ENCODE measurements at regions not wholly inside any gene's neighbourhood (a gene's known extent, or its start where the extent isn't known, plus 50 kb on each side); places are given as distances from the start of the nearest gene placed in this dataset.
"Not testable (repeated sequence)": the region's sequence is repeated elsewhere in the genome, so short reads cannot be mapped to it uniquely, and the experiment has no call there.

DNA sequence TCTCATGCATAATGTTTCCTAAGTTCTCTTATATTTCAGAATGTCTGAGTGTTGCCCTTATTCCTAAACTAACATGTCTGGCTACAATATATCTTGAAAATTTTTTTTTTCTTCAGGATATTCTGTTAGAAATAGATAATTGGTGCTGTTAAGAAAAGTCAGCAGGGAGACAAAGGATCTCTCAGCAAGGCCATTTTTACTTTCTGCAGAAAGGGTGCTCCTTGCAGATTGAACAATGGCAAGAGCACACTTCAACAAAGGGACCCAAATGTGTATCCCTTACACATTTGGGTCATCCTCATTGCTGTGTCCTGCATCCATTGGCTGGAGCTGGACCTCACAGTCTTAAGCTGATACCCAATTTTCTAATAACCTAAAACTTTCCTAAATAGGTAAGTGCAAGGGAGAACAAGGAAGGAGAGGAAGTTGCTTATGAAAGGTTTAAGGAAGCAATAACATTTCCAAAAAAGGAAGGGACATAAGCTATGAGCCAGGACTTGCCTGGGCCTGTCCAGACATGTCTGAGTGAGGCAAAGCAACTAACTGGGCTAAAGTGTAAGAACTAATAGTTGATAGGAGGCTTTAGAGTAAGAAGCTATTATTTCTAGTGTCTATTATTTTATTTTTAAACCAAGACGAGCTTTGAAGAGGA is 429.6 kb downstream of the BCKDHB start:
- DNase-seq = no peak

DNA sequence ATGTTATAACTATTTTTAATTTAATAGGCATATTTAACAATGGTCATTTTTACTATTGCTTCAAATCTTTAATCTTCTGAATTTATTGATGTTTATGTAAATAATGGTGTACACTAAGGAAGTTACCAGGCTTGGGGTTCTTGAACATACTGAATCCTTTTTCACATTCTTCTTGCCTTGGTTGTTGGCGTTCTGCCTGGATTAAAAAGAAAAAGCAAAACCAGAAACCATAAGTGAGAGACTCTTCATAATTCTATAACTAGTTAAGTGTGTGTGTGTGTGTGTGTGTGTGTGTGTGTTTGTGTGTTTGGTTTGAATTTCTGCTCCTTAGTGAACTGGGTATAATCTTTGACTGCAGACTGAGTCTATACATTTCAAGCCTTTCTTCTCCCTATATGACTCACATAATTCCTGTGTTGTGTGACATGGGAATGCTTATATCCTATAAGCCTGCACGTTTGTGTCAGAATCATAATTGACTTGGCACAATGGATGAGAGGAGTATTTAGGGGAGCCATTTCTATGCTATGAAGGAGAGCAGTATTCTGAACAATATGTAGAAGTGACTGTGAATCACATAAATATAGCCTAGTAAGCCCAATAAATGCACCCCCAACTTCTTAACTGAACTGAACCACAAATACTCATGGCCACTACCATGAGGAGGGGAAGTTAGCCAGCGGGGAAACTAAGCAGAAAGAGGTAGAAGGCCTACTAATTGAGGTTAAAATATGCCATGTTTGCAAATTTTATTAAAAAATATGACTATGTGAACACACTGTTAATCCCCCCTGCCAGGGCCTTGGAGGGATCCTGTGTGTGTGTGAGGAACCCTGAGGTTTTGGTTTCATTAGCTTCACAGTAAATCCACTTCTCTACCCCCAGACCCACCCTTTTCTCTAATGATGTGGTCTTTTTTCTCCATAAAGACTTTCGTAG is 425.5 kb downstream of the BCKDHB start:
- no peak for DNase-seq

DNA sequence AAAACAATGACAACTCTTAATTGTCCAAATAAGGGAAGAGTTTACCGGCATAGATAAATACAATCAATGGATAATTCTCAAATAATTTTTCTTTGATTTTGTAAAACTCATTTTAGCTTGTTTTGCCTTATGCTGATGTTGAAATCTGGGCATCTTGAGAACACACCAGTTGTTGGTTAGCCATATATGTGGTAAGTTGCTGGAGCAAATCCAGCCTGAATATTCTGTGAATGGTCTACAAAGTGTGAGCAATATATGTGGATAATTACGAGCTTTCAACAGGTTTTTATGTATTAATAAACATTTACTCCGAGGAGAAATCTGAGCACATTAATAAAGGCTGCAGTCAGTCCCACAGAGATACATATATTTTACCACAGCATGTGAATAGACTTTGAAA is 423.6 kb downstream of the BCKDHB start:
- DNase-seq = no peak

DNA sequence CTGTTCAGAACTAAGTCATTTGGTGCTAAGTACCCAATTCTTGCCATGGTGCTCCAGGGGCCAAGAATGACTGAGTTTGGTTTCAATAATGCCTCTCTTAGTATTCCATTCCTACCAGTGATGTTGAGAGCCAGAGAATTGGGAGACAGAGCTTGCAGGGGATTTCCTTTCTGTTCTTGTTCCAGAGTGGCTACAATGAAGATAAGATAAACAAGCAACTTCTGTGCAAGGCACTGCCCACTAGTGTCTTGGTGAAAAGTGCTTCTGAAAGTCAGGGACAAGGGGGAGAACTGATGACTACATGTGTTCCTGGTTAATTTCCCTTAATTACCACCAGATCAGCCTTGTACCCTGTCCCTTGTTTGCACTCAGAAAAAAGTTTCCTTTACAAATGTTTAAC is 421.6 kb downstream of the BCKDHB start:
- no peak for DNase-seq

DNA sequence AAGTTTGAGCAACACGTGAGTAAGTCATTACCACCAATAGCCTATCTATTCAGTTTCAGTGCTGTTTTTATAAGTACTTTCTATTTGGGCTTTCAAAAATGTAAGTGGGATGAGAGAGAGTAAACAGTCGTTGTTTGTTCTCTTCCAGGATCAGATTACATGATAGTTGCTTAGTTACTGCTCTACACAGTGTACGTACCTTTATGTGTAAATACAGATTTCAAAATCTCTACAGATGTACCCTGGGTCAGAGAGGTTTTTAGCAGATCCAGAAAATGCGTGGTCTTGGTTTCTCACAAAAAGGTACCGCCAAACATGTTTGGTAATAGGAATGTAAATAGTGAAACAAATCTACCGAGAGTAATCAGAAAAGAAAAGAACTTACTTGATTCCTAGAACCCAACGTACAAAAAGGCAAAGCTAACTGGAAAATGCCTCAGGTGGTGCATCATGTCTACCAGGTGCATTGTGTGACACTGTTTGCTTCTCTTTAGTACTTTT is 421.1 kb downstream of the BCKDHB start:
- DNase-seq = peak; percentile 98

DNA sequence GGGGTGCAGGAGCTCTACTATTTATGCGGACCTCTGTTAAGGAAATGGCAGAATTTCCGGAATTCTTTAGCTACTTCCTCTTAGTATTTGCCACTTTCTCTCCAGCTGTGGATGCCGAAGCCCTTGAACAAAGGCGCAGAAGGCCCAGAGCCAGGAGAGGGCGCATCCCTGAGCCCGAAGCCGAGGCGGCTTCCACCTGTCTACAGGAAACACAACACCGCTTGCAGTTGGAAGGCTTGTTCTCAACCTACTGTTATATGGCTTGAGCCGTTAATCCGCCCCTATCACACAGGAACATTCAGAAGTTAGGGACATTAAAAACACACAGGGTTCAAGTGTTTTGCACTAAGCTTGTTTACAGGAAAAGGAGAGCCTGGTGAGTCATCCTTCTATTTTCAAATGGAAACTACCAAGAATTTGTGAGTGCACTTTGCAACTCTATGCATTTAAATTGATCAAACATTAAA is 417.1 kb downstream of the BCKDHB start:
- peak; percentile 39 for DNase-seq

DNA sequence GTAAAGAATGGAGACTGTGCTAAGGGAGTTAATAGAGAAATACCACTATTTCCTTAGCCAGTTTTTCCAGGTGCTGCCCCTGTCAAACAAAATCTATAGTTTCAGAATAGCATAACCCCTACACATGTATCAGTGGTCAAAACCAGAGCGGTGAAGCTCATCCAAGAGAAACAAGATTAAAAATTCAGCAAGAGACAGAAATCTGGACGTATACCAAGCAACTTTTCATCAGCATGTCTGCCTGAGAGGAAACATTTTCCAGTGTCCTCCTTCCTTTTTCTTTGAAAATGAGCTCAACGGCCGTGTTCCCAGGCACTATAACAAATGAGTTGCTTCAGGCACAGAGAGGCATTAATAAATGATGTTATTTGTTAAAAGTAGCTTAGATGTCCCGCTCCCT is 416.5 kb downstream of the BCKDHB start:
- DNase-seq = no peak

DNA sequence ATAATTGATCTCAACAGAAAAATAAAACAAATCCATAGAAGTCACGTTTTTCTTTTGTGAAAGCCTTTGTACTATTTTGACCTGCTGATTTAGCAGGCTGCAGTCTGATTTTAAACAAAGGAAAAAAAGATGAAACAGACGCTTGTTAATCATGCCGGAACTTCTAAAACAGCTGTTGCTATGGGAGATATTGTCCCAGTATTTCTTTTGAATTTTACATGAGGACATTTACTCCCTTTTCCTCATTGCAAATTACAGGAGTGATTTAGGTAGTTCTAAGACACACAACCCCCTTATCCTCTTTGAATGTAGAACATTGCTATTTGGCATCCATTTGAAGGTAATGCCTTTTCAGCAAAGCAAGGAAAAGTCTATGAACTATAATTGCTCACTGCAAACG is 416.1 kb downstream of the BCKDHB start:
- no peak for DNase-seq

DNA sequence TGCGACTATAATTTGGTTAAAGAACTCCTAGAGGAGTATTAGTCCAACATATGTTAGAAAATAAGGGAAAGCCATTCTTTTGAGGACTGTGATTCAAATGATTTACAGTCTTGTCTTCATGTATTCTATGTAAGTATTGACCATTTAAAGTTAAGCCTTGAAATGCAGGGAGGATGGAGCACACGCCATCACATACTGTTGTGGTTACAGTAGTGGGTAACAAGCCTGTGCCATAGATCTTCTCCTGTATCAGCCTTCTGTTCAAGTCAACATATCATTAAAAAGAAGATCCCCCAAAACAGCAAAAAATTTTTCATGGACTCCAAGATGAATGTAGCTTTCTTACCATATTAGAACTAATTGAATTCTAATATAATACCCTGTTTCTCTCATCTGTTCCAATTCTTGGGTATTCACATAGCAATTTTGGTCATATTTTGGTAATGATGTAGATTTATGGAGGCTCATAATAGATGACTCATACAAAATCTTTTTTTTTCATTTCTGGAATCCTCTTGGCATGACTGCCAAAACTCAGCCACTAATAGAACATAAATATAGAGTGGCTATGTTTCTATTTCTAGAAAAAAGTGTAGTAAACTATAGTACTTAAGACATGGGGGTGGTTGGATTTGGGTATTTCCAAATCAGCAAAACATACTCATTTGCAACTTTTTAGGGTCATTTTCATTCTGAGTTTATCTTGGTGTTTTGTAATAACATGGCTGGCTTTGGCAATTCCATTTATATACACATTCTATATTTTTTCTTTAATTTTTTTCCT is 413.5 kb downstream of the BCKDHB start:
- DNase-seq = no peak

DNA sequence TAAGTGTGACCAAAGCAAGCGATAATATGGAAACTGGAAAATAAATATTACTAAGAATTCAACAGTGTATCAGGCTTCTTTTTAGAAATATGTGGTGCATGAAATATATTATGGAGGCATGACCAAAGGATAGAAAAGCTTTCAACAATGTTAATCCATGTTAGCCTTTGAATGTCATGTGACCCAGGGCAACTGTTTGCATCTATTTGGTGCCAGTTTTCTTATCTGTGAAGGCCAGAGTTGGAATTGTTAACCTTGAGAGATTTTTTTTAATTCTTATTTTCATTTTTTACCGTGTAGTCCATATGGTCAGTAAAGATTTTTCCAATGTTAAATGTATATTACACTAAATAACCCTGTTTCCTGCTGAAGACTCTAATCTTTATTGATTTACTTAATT is 411.1 kb downstream of the BCKDHB start:
- DNase-seq = no peak

DNA sequence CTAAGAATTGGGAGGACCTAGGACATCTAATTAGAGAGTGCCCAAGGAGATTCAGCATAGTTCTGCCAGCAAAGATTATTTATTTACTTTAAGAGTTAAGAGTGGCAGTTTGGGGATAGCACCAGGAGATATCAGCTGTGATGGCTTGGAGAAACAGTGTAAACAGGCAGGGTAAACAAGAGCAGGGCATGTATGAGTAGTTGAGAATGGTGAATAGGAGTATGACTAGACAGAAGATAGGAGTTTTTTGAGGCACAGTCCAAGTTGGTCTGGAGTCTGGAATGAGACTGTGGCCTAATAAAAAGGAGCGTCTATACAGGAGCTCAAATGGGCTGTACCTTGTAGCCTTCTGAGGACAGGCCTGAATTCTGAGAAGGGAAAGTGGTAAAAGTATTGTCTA is 404.1 kb downstream of the BCKDHB start:
- not testable (repeated sequence) for DNase-seq

DNA sequence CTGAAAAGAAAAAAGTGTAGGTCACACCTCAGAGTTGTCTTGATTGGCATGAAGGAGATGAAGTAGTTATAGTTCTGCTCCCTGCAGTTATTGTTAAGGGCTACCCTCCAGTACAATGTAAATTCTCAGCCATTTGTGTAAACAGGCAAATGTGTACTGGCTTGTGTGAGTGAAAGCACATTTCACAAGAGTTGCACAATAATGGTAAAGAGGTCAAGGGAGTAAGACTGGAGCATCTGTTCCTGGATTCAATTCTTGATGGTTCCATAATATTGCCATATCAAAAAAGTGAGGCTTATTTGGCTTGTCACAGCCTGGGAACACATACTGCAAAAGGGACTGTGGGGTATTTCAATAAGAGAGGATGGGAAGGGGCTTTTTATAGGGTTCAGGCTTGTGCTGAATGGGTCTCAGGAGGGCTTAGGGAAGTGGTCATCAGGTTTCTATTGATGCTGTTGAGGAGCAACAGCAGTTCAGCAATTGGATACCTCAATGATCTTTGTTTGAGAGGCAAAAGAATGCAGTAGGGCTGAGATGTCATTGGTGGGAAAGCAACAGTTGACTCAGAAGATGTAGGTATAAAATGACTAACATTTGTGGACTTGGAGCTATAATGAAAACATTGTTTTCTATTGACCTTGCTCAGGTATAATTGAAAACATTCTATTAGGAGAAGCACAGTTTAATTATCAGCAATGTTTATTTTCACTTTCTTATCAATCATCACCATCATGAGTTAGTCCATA is 402.6 kb downstream of the BCKDHB start:
- DNase-seq = peak; percentile 6

DNA sequence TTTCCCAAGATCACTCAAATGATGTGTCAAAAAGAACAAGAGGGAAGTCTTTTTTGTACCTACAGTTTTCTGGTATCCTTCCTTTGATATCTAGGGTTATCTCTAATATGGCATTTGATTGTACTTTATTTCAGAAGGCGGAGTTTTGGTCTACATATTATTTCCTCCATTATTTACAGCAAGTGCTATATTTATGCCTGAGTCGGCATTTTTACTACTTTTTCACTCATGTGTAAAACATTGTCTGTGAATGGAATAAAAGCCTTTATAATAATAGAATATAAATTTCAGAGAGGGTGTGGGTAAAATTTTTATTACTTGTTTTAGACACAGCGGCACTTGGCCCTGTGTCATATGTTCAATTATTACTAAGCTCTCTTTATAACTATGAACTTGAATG is 398.4 kb downstream of the BCKDHB start:
- no peak for DNase-seq

DNA sequence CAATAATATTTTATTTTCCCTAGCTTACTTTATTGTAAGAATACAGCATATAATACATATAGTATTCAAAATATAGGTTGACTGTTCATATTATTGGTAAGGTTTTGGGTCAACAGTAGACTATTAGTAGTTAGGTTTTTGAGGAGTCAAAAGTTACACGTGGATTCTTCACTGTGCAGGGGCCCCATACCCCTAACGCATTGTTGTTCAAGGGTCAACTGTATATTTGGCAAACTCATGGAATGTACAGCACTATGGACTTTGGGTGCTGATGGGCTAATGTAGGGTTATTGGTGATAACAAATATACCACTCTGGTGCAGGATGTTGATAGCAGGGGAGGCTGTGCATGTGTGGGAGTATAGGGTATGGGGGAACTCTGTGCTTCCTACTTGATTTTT is 397.2 kb downstream of the BCKDHB start:
- no peak for DNase-seq

DNA sequence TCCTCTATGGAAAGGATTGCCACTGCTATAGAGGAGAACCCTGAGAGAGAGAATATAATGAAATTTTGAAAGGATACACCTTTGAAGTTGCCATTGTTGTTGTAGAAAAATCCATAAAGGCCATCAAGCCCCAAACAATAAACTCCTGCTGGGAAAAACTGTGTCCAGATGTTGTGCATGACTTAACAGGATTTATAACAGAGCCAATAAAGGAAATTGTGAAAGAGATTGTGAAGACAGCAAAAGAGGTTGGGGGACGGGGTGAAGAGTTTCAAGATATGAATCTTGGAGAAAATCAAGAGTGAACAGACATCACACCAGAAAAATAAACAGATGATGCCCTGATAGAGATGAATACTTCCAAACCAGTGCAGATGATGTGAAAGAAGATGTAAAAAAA is 396.4 kb downstream of the BCKDHB start:
- DNase-seq = no peak

DNA sequence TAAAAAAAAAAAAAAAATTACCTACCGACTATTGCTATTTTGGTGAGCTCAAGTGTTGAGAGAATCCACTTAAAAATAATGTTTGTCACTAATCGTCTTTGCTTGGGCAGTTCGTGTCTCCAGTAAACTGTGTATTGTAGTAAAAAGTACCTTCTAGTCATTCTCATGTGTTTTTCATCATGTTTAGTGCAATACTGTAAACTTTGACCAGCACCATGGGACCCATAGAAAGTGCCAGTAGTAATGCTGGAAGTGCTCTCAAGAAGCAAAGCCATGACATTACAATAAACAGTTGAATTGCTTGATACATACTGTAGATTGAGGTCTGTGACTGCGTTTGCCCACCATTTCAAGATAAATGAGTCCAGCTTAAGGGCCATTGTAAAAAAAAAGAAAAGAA is 395.2 kb downstream of the BCKDHB start:
- no peak for DNase-seq

DNA sequence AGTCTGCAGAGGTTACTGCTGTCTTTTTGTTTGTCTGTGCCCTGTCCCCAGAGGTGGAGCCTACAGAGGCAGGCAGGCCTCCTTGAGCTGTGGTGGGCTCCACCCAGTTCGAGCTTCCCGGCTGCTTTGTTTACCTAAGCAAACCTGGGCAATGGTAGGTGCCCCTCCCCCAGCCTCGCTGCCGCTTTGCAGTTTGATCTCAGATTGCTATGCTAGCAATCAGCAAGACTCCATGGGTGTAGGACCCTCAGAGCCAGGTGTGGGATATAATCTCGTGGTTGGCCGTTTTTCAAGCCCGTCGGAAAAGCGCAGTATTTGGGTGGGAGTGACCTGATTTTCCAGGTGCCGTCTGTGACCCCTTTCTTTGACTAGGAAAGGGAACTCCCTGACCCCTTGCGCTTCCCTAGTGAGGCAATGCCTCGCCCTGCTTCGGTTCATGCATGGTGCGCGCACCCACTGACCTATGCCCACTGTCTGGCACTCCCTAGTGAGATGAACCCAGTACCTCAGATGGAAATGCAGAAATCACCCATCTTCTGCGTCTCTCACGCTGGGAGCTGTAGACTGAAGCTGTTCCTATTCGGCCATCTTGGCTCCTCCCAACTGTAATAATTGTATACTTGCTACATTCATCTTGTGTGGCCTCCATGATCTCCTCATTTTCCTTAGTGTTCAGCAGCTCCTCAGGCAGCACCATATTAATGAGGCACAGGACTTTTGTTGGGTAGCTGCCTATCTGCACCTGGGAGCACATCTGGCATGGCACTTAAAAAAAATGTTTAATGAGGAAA is 391.4 kb downstream of the BCKDHB start:
- peak; percentile 18 for DNase-seq

DNA sequence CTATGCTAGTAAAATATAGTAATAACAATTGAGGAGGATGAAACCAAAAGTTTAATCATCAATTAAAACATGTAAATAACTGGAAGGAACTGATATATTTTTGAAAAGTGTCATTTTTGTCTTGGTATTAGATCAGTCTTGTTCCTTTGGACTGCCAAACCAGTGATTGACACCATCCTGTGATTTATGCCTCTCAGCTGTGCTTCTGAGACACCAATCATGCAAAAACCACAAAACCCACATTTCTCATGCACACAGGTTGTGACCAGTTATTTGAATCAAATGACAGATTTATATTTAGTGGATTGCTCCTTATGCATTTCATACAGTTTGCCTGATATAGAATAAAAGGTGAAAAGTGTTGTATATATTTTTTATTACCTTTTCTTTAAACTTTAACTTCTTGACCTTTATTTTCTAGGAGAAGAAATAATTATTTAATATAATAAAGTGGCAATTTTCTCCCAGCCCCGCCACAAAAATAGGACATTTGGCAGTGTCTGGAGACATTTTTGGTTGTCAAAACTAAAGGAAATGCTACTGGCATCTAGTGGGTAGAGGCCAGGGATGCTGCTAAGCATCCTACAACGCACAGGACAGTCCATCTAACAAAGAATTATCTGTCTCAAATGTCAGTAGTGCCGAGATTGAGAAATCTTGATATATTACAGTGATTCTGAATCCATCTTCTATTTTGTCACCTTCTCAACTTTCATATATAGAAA is 383.6 kb downstream of the BCKDHB start:
- DNase-seq = no peak

DNA sequence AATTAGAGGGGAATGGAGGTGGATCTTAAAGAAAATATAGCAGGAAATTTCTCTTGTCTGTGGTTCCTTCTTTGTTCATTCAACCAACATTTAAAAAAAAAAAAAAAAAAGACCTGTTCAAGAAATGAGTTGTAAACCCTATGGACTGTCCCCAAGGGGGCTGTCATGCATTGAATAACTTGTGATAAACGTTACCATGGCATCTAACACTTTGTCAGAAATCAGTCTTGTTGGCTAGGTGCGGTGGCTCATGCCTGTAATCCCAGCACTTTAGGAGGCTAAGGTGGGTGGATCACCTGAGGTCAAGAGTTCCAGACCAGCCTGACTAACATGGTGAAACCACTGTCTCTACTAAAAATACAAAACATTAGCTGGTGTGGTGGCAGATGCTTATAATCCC is 381.7 kb downstream of the BCKDHB start:
- DNase-seq = no peak

DNA sequence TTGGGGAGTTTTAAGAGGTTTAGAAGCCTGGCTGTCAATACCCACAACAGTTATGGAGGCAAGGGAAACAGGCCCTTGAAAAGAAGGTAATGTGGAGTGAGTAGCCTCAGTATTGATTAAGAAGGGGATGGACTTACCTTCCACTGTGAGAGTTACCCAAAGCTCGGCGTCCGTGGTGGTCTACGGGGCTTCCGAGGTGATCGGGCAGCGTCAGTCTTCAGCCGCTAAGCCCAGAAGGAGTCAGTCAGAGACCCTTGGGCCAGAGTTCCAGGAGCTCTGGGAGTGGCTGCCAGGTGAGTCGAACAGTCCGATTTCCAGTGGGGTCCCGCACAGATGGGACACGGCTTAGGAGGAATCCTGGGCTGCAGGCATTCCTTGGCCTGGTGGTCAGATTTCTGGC is 379.0 kb downstream of the BCKDHB start:
- not testable (repeated sequence) for DNase-seq

DNA sequence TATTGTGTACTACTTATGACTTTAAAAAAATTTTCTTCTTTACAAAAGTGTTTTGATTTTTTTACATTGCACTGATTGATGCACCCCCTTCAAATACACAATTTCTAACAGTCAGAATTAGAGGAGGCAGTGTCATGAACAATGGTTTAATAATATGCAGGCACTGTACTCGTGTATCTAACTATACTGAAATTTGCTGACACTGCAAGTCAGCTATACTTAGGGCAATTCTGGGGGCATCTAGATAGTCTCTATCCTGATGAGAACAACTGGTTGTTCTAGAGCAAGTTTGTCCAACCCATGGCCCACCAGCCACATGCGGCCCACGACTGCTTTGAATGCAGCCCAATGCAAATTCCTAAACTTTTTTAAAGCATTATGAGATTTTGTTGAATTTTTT is 375.6 kb downstream of the BCKDHB start:
- DNase-seq = no peak

Measured in NCI-H748 treated with DMSO at 0.1 percent for 48 hours (cell line).